Lung (tissue), 11 donors: ENCODE measurements at regions not wholly inside any gene's neighbourhood (a gene's known extent, or its start where the extent isn't known, plus 50 kb on each side); places are given as distances from the start of the nearest gene placed in this dataset.
A peak's percentile ranks its signal among the peaks of the same experiment; 100 is the strongest.
"Not testable (repeated sequence)": the region's sequence is repeated elsewhere in the genome, so short reads cannot be mapped to it uniquely, and the experiment has no call there.

ENCODE experiments used
- ATAC-seq: fragments of 200-7000 bp; cut with Tn5 transposase; one replicate; pipeline ENCODE4 v1.9.1; 2020; ENCODE audit warnings: moderate number of reproducible peaks; ENCODE audit not compliant: insufficient read depth, low FRiP score
- DNase-seq, 3 donors: peaks; one replicate each; pipeline ENCODE4 v3.0.0-alpha.2; 2013 to 2017
- H3K27ac ChIP-seq, 2 donors: one replicate each; pipeline ENCODE4 v1.5.1; 2013; ENCODE audit warnings: mild to moderate bottlenecking in 2 of 2, moderate library complexity in 2 of 2, control low read depth in 1 of 2, inconsistent platforms in 1 of 2, low read depth in 1 of 2, low read length in 1 of 2
- H3K27me3 ChIP-seq, 3 donors: one replicate each; pipeline ENCODE4 v1.5.1; 2013; ENCODE audit warnings: low read length in 2 of 3; ENCODE audit not compliant: control insufficient read depth in 3 of 3, insufficient read depth in 3 of 3
- H3K36me3 ChIP-seq, 4 donors: one replicate each; pipeline ENCODE4 v1.5.1; 2013; ENCODE audit warnings: low read length in 4 of 4, mild to moderate bottlenecking in 1 of 4, moderate library complexity in 1 of 4; ENCODE audit not compliant: control insufficient read depth in 4 of 4, insufficient read depth in 4 of 4
- H3K4me1 ChIP-seq, 5 donors: one replicate each; pipeline ENCODE4 v1.5.1; 2013; ENCODE audit warnings: low read length in 5 of 5, mild to moderate bottlenecking in 2 of 5, moderate library complexity in 1 of 5; ENCODE audit not compliant: control insufficient read depth in 5 of 5, insufficient read depth in 5 of 5
- H3K4me3 ChIP-seq: one replicate; pipeline ENCODE4 v1.5.1; 2013; ENCODE audit warnings: mild to moderate bottlenecking, control low read depth, moderate library complexity
- H3K9ac ChIP-seq, 2 donors: one replicate each; pipeline ENCODE4 v1.5.1; 2013; ENCODE audit warnings: low read length in 2 of 2, control low read depth in 1 of 2; ENCODE audit not compliant: insufficient read depth in 1 of 2
- H3K9me3 ChIP-seq, 4 donors: one replicate each; pipeline ENCODE4 v1.5.1; 2013; ENCODE audit warnings: low read length in 3 of 4, mild to moderate bottlenecking in 1 of 4, moderate library complexity in 1 of 4; ENCODE audit not compliant: control insufficient read depth in 4 of 4, insufficient read depth in 3 of 4
- CTCF ChIP-seq: IDR thresholded peaks from 2 replicates; pipeline ENCODE4 v1.5.1; 2012; ENCODE audit warnings: mild to moderate bottlenecking; ENCODE audit errors: control extremely low read depth, extremely low read depth
- WGBS, 2 donors: extraction: QIAGEN DNeasy Blood & Tissue Kit; methylation state at CpG; one replicate each; pipeline ENCODE4 v1.1.7; 2013; 5-methylcytosine and 5-hydroxymethylcytosine counted together
- donor health status: control.
- donor health status: control.
- donor health status: Bipolar disorder and iron deficiency.
- donor health status: healthy.
- donor health status: DM: yes; HTN: yes; CAD: no.

GRCh38 chr3:177494216-177494615, 296.9 kb upstream of the TBL1XR1 start:
- H3K9me3 ChIP-seq: no peaks in the 10 kb centered on the region
- no peak for TF ChIP-seq CTCF
- ATAC-seq (no peak), DNase-seq (no peak)
- no peak overlapping the region for H3K27ac ChIP-seq
- no peaks in the 10 kb centered on the region for H3K36me3 ChIP-seq
- peaks cover 0 to 14% (median 9%) of the 10 kb centered on the region in 5 donors for H3K4me1 ChIP-seq
- no peaks in the 10 kb centered on the region for H3K27me3 ChIP-seq
- H3K9ac ChIP-seq: no peak overlapping the region
- 96% methylated on average over 3 of the region's 3 CpGs for WGBS, 2 donors
- no peak overlapping the region for H3K4me3 ChIP-seq

GRCh38 chr3:177495566-177495965, 298.3 kb upstream of the TBL1XR1 start:
- no peak overlapping the region for H3K9ac ChIP-seq

GRCh38 chr3:177498037-177498857, 301.0 kb upstream of the TBL1XR1 start:
- 64 to 79% methylated on average over 5 of the region's 5 CpGs for WGBS, 2 donors
- H3K36me3 ChIP-seq: no peaks in the 10 kb centered on the region
- H3K9me3 ChIP-seq: no peaks in the 10 kb centered on the region
- peaks cover 0 to 5% (median 0%) of the 10 kb centered on the region in 5 donors for H3K4me1 ChIP-seq
- DNase-seq (peak in 1 of 3 donors; percentile 57), ATAC-seq (peak; percentile 41)
- H3K4me3 ChIP-seq: no peak overlapping the region
- no peak overlapping the region for H3K9ac ChIP-seq
- no peaks in the 10 kb centered on the region for H3K27me3 ChIP-seq
- no peak for TF ChIP-seq CTCF
- H3K27ac ChIP-seq: peak overlapping the region in 1 of 2 donors; percentile 58

More at GRCh38 chr3:177495566-177495965, 298.3 kb upstream of the TBL1XR1 start:
- DNase-seq (no peak), ATAC-seq (no peak)
- peaks cover 0 to 14% (median 9%) of the 10 kb centered on the region in 5 donors for H3K4me1 ChIP-seq
- no peak for TF ChIP-seq CTCF
- no peaks in the 10 kb centered on the region for H3K36me3 ChIP-seq
- H3K27me3 ChIP-seq: no peaks in the 10 kb centered on the region
- no peak overlapping the region for H3K4me3 ChIP-seq
- no peak overlapping the region for H3K27ac ChIP-seq
- H3K9me3 ChIP-seq: no peaks in the 10 kb centered on the region

- not testable (repeated sequence) for H3K36me3 ChIP-seq, H3K27me3 ChIP-seq, H3K9me3 ChIP-seq, H3K27ac ChIP-seq, H3K9ac ChIP-seq, H3K4me1 ChIP-seq, DNase-seq, ATAC-seq, H3K4me3 ChIP-seq
- 94 to 96% methylated on average over 2 of the region's 2 CpGs for WGBS, 2 donors
Measured at GRCh38 chr3:177499039-177499438, 301.8 kb upstream of the TBL1XR1 start.
